Erythroblast (primary cell): ENCODE measurements at regions not wholly inside any gene's neighbourhood (a gene's known extent, or its start where the extent isn't known, plus 50 kb on each side); places are given as distances from the start of the nearest gene placed in this dataset.

Experiments used
- GATA1 ChIP-seq: IDR thresholded peaks from 2 replicates; pipeline ENCODE4 v1.6.1; 2011; ENCODE audit warnings: low read depth, mild to moderate bottlenecking, control low read depth, low read length, moderate library complexity
- POLR2A ChIP-seq: IDR thresholded peaks from 2 replicates; pipeline ENCODE4 v1.6.1; 2011; ENCODE audit warnings: mild to moderate bottlenecking, low read length

DNA sequence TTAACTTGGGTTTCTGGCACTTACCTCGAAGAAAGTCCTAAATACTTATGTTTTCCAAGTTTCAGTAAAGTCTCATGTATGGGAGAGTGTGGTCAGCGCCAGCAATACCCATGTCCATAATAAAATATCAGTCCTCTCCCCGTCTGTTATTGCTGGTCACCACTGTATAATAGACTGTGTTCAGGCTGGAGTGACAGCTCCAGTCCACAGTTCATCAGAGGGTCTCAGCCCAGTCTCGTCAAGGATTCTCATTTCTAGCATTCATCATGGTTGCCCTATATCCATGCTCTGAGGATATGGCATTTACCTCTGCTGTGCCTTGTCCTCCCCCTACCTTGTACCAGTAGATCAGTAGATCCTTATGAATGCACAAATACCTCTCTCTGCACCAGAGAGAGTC, 384.5 kb downstream of the NPIPA7 start:
- TF ChIP-seq POLR2A (no peak), GATA1 (no peak)
